HG02840 (cell line): ENCODE measurements at regions not wholly inside any gene's neighbourhood (a gene's known extent, or its start where the extent isn't known, plus 50 kb on each side); places are given as distances from the start of the nearest gene placed in this dataset.
"Not testable (repeated sequence)": the region's sequence is repeated elsewhere in the genome, so short reads cannot be mapped to it uniquely, and the experiment has no call there.

Experiments
- ATAC-seq: cut with Tn5 transposase; IDR thresholded peaks from one replicate; pipeline ENCODE4 v1.9.1; 2021; ENCODE audit warnings: mild to moderate bottlenecking, moderate library complexity, moderate number of reproducible peaks; ENCODE audit not compliant: unreplicated experiment, low FRiP score

- ATAC-seq, result no peak
These were observed 958.6 kb downstream of the NXPH1 start for GRCh38 chr7:9391984-9392383.

- not testable (repeated sequence) for ATAC-seq
These were observed 971.0 kb downstream of the NXPH1 start for GRCh38 chr7:9404386-9404785.

- no peak for ATAC-seq
These were observed 974.4 kb downstream of the NXPH1 start for GRCh38 chr7:9407816-9408215.

GRCh38 chr7:9453521-9453920 lies 1020.1 kb downstream of the NXPH1 start:
- no peak for ATAC-seq

GRCh38 chr7:9488555-9488954 lies 1055.1 kb downstream of the NXPH1 start:
- no peak for ATAC-seq

GRCh38 chr7:9498303-9498702 lies 1064.9 kb downstream of the NXPH1 start:
- no peak for ATAC-seq

GRCh38 chr7:9502269-9502668 lies 1068.9 kb downstream of the NXPH1 start:
- no peak for ATAC-seq

GRCh38 chr7:9504678-9505077 lies 1071.3 kb downstream of the NXPH1 start:
- ATAC-seq, result no peak

GRCh38 chr7:9505516-9505915 lies 1072.1 kb downstream of the NXPH1 start:
- no peak for ATAC-seq

GRCh38 chr7:9507290-9507689 lies 1073.9 kb downstream of the NXPH1 start:
- ATAC-seq, result no peak

- ATAC-seq, result no peak
These were observed 1083.3 kb downstream of the NXPH1 start for GRCh38 chr7:9516662-9517061.

GRCh38 chr7:9523579-9523978 lies 1090.2 kb downstream of the NXPH1 start:
- ATAC-seq, result no peak

GRCh38 chr7:9552431-9552830 lies 1119.0 kb downstream of the NXPH1 start:
- ATAC-seq, result not testable (repeated sequence)

GRCh38 chr7:9557853-9558252 lies 1124.4 kb downstream of the NXPH1 start:
- no peak for ATAC-seq

GRCh38 chr7:9575716-9576115 lies 1142.3 kb downstream of the NXPH1 start:
- no peak for ATAC-seq

GRCh38 chr7:9582824-9583223 lies 1149.4 kb downstream of the NXPH1 start:
- no peak for ATAC-seq

- ATAC-seq, result no peak
These were observed 1165.0 kb downstream of the NXPH1 start for GRCh38 chr7:9598411-9598810.

- ATAC-seq, result no peak
These were observed 1167.6 kb downstream of the NXPH1 start for GRCh38 chr7:9600974-9601373.

GRCh38 chr7:9603291-9603690 lies 1169.9 kb downstream of the NXPH1 start:
- ATAC-seq, result no peak

- no peak for ATAC-seq
These were observed 1175.2 kb downstream of the NXPH1 start for GRCh38 chr7:9608560-9608959.

- ATAC-seq, result not testable (repeated sequence)
These were observed 1187.5 kb downstream of the NXPH1 start for GRCh38 chr7:9620899-9621298.

- ATAC-seq, result not testable (repeated sequence)
These were observed 1188.0 kb downstream of the NXPH1 start for GRCh38 chr7:9621306-9621902.

- ATAC-seq, result no peak
These were observed 1188.5 kb downstream of the NXPH1 start for GRCh38 chr7:9621927-9622326.
